PC-3 (cell line): ENCODE measurements at regions not wholly inside any gene's neighbourhood (a gene's known extent, or its start where the extent isn't known, plus 50 kb on each side); places are given as distances from the start of the nearest gene placed in this dataset.

Source experiments
- EZH2 ChIP-seq: fragments of 300-600 bp; sonication (generic); IDR thresholded peaks from one replicate; pipeline ENCODE4 v1.6.1; 2017; ENCODE audit warnings: antibody characterized with exemption, mild to moderate bottlenecking, low read length; ENCODE audit not compliant: unreplicated experiment
- TF ChIP-seq, protein P1 (sequence below): fragments of 300-600 bp; sonication (generic); conservative IDR thresholded peaks from 2 replicates; pipeline ENCODE4 v1.5.1; 2017; ENCODE audit warnings: antibody characterized with exemption, low read depth, mild to moderate bottlenecking, low read length

DNA sequence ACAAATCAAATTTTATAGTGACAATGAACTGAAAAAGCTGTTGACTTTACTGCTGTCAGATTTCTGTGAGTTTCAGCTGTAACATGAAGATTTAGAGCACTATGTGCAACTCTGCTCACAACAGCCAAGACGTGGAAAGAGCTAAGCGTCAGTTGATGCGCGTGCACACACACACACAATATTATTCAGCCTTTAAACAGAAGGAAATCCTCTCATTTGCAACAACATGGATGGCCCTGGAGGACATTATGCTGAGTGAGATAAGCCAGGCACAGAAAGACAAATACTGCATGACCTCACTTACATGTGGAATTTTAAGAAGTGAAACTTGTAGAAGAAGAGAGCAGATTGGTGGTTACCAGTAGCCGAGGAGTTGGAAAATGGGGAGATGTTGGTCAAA lies 82.8 kb upstream of the FRMD4A start:
- TF ChIP-seq, protein P1, sequence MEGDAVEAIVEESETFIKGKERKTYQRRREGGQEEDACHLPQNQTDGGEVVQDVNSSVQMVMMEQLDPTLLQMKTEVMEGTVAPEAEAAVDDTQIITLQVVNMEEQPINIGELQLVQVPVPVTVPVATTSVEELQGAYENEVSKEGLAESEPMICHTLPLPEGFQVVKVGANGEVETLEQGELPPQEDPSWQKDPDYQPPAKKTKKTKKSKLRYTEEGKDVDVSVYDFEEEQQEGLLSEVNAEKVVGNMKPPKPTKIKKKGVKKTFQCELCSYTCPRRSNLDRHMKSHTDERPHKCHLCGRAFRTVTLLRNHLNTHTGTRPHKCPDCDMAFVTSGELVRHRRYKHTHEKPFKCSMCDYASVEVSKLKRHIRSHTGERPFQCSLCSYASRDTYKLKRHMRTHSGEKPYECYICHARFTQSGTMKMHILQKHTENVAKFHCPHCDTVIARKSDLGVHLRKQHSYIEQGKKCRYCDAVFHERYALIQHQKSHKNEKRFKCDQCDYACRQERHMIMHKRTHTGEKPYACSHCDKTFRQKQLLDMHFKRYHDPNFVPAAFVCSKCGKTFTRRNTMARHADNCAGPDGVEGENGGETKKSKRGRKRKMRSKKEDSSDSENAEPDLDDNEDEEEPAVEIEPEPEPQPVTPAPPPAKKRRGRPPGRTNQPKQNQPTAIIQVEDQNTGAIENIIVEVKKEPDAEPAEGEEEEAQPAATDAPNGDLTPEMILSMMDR = no peak
- no peak for TF ChIP-seq EZH2
